ENCODE measurements at regions not wholly inside any gene's neighbourhood (a gene's known extent, or its start where the extent isn't known, plus 50 kb on each side); places are given as distances from the start of the nearest gene placed in this dataset.

- no peaks in the 10 kb centered on the region for H3K4me1 ChIP-seq (ENCODE audit: control insufficient read depth, insufficient read depth, low read length)
- no peak overlapping the region for H3K23ac ChIP-seq (ENCODE audit: low read depth, low read length)
- no peak overlapping the region for H3K4me3 ChIP-seq (ENCODE audit: insufficient read depth, low read depth, low read length)
- peaks cover 18% of the 10 kb centered on the region; the same call in 1 of the 2 replicates for H3K9me3 ChIP-seq (ENCODE audit: control insufficient read depth, insufficient read depth, low read length)
- no peaks in the 10 kb centered on the region for H4K20me1 ChIP-seq (ENCODE audit: insufficient read depth, low read length)
- no peak overlapping the region for H3K4me2 ChIP-seq (ENCODE audit: low read depth, low read length)
- H3K56ac ChIP-seq (ENCODE audit: extremely low read depth, insufficient read depth, low read length), result no peak overlapping the region
- no CpG with 5 or more reads among the region's 4 CpGs for WGBS, 2 experiments (ENCODE audit: extremely low coverage in 2 of 2, insufficient read length in 1 of 2)
- no peak overlapping the region for H3K9ac ChIP-seq (ENCODE audit: low read depth, low read length)
- no peak for TF ChIP-seq CTCF (conservative IDR thresholded peaks at IDR 0.05; ENCODE audit: low read depth, low read length)
- TF ChIP-seq FOS (IDR thresholded peaks at IDR 0.05; ENCODE audit: low read depth, low read length), result no peak
- TF ChIP-seq CHD1 (IDR thresholded peaks at IDR 0.05; ENCODE audit: low read depth, low read length), result no peak
- TF ChIP-seq RCOR1 (IDR thresholded peaks at IDR 0.05; ENCODE audit: insufficient replicate concordance, low read length), result no peak
- no peak for TF ChIP-seq MXI1 (IDR thresholded peaks at IDR 0.05; ENCODE audit: borderline replicate concordance, low read depth, low read length)
- no peak for TF ChIP-seq BHLHE40 (IDR thresholded peaks at IDR 0.05; ENCODE audit: low read depth, low read length)
- no peak for TF ChIP-seq MAFK (IDR thresholded peaks at IDR 0.05; ENCODE audit: low read depth, low read length)
- TF ChIP-seq ELK1 (IDR thresholded peaks at IDR 0.05; ENCODE audit: borderline replicate concordance, low read depth, low read length), result no peak
- no peak for TF ChIP-seq CEBPB (IDR thresholded peaks at IDR 0.05; ENCODE audit: low read depth, low read length)
- TF ChIP-seq USF2 (IDR thresholded peaks at IDR 0.05; ENCODE audit: low read depth, low read length), result no peak
- TF ChIP-seq NFE2L2 (IDR thresholded peaks at IDR 0.05; ENCODE audit: low read depth, low read length), result no peak
- TF ChIP-seq RAD21 (IDR thresholded peaks at IDR 0.05; ENCODE audit: low read length), result no peak
- TF ChIP-seq POLR2A (IDR thresholded peaks at IDR 0.05; ENCODE audit: low read depth, low read length), result no peak
- no peak for TF ChIP-seq MAZ (IDR thresholded peaks at IDR 0.05; ENCODE audit: borderline replicate concordance, low read depth, low read length)
- no peak for TF ChIP-seq SMC3 (IDR thresholded peaks at IDR 0.05; ENCODE audit: low read depth, low read length)
- TF ChIP-seq RFX5 (IDR thresholded peaks at IDR 0.05; ENCODE audit: low read depth, low read length), result no peak
- no peaks in the 10 kb centered on the region for H3K27me3 ChIP-seq (ENCODE audit: control insufficient read depth, insufficient read depth, low read length)
- H2BK120ac ChIP-seq (ENCODE audit: low read depth, low read length), result no peak overlapping the region
- no peak overlapping the region for H2BK20ac ChIP-seq (ENCODE audit: low read depth, low read length)
- H3K9me1 ChIP-seq (ENCODE audit: insufficient read depth, low read length), result no peaks in the 10 kb centered on the region
- H3K18ac ChIP-seq (ENCODE audit: low read depth, low read length), result no peak overlapping the region
- no peaks in the 10 kb centered on the region for H3K79me1 ChIP-seq (ENCODE audit: low read depth in 1 of 2, low read length in 2 of 2)
- ATAC-seq (ENCODE audit: low read depth) (no peak), DNase-seq (no peak)
- in situ Hi-C loops (cut with MboI; ENCODE audit: low sequenced_read_pairs), result no loop called here
- intact Hi-C loops (cut with micrococcal nuclease), result no loop called here
- no peak overlapping the region for H3K27ac ChIP-seq (ENCODE audit: insufficient read depth, low read length)
- CTCF ChIA-PET, result no interaction called here
- H2BK5ac ChIP-seq (ENCODE audit: low read depth, low read length, poor library complexity, severe bottlenecking), result no peak overlapping the region
- H2AK5ac ChIP-seq (ENCODE audit: low read depth, low read length), result no peak overlapping the region
- H4K91ac ChIP-seq (ENCODE audit: insufficient read depth, low read depth, low read length), result no peak overlapping the region
- H2BK15ac ChIP-seq (ENCODE audit: low read depth, low read length), result no peak overlapping the region
- H3K14ac ChIP-seq (replicated peaks; ENCODE audit: low read depth, low read length), result no peak overlapping the region
- POLR2A ChIA-PET (ENCODE audit: unreplicated experiment), result no interaction called here
- no peak overlapping the region for H4K8ac ChIP-seq (ENCODE audit: low read depth in 2 of 2, low read length in 2 of 2)
- H2AFZ ChIP-seq (replicated peaks; ENCODE audit: low read length, poor library complexity), result no peak overlapping the region
- no TSS peak for BruUV-seq (replicated peaks)
- dilution Hi-C loops (cut with HindIII; ENCODE audit: low sequenced_read_pairs, unreplicated experiment), result no loop called here
- no peak overlapping the region for H2AK9ac ChIP-seq (replicated peaks; ENCODE audit: low read depth, low read length, poor library complexity)
- no peak overlapping the region for H3K4ac ChIP-seq (ENCODE audit: low read depth, low read length)
- H4K5ac ChIP-seq (ENCODE audit: low read depth, low read length), result no peak overlapping the region
- no peaks in the 10 kb centered on the region for H3K36me3 ChIP-seq (ENCODE audit: control insufficient read depth, insufficient read depth, low read length)
Measured at GRCh38 chr7:152998420-152998819, 238.9 kb downstream of the ACTR3B start.
